NOMO-1 (cell line): ENCODE measurements at regions not wholly inside any gene's neighbourhood (a gene's known extent, or its start where the extent isn't known, plus 50 kb on each side); places are given as distances from the start of the nearest gene placed in this dataset.
"Not testable (repeated sequence)": the region's sequence is repeated elsewhere in the genome, so short reads cannot be mapped to it uniquely, and the experiment has no call there.

Experiments used
- DNase-seq, 2 experiments: peaks; one replicate each; lab custom pipeline; 2025; ENCODE audit not compliant: unreplicated experiment in 2 of 2; lab: John Stamatoyannopoulos, UW

GRCh38 chr22:16730894-16731293 lies 94.3 kb downstream of the XKR3 start:
- not testable (repeated sequence) for DNase-seq

DNA sequence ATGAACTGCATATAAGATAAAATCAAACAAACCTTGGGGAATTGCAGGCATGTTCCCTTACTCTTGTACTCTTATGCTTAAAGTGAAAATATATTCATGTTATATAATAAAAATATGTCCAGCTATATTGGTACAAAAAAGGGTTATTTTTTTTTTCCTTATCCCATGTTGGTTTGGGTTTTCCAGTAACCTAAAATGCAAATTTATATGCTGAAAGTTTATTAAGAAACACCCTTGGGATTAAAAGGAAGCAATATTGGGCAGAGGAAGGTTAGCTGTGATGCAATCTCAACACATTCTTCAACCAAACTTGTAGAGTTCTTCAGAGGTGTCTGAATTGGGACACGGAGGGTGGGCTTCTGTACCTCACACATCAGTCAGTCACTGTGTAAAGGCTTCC lies 97.7 kb downstream of the XKR3 start:
- not testable (repeated sequence) for DNase-seq

DNA sequence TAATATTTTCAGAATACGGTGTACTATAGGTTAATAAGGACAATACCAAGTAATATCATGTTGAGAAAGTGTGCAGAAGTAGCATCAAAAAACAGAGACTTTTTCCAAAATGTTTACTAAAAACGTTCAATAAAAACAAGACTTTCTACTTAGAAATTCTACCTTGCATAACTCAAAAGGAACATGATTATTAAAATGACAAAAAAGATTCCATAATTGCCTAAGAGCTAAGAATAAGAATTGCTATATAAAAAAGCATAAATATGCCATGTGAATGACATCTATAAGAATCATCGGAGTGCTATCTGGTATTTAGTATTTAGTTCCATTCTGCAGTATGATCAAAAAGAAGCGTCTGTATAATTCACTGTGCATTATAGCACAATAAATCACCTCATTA lies 102.0 kb downstream of the XKR3 start:
- not testable (repeated sequence) for DNase-seq

GRCh38 chr22:16722564-16722963 lies 102.6 kb downstream of the XKR3 start:
- peak; percentile 66 to 83 for DNase-seq

DNA sequence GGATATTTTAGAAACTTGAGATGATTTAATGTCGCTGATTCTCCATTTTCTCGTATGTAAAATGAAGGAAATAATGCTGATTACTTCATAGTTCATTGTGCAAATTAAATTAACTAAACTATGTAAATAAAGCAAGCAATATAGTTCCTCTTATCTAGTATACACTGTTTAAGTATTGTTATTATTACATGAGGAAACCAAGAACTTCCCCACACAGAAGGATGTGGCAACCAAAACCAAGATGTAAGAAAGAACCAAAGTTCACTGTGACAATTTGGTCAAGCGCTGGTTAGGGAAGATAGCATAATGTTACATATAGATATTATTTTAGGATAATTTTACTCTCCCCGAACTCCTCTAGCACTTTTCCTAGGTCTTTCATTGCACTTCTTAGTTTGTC lies 103.2 kb downstream of the XKR3 start:
- peak; percentile 62 to 94 for DNase-seq

GRCh38 chr22:16717699-16718558 lies 107.3 kb downstream of the XKR3 start:
- no peak for DNase-seq

DNA sequence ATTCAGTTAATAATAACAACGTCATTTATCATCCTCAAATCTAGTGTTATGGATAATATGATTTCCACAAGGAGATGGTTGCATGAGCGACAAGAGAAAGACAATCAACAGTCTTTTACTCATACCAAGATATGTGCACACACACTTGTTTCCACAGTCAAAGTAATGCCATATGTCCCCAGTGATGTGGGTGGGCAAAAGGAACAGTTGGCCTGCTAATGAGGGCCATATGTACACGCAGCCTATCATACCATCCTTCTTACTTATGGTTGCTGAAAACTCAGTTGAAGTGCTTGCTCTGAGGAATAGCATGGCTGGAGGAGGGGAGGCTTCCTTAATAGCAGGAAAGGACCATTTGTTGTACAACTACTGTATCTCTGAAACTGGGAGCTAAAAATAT lies 110.6 kb downstream of the XKR3 start:
- DNase-seq: peak in 1 of 2 experiments; percentile 24

- DNase-seq: not testable (repeated sequence)
Observed at GRCh38 chr22:16702318-16702870, 109.8 kb upstream of the CCT8L2 start.

DNA sequence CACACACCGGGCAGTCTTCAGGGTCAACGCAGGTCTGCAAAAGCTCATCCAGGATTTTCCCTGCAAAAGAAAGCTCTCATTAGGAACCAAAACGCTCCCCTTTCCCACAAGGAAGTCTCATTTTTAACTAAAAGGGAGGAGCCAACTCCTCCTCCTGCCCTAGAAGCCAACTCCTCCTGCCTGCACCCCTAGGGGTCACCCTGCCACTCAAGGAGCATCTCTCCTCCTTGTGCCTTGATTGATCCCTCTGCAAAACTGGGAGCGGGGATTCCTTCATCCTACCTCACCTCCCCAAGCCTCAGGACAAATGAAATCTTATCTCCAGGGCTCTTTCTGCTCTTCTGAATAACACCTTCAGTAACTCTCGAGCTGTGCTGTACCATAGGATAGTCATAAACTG lies 107.8 kb upstream of the CCT8L2 start:
- not testable (repeated sequence) for DNase-seq

DNA sequence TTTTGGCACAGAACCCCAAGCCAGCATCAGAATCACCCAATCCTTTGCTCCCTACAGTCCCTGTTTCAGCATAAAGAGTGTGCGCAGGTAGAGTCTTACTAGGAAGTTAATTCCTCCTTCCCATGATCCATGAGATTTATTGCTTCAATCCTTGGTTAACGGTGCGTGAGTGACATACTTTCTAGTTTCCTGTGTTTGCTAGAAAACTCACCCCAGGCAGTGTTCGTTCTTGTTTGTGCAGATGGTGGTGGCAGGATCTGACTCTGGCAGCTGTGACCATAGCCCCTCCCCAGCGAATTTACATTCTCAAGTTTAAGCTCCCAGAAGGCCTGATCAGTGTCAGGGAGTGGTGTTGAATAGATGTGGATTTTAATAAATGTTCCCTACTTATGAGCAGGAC lies 106.7 kb upstream of the CCT8L2 start:
- no peak for DNase-seq

- not testable (repeated sequence) for DNase-seq
Observed at GRCh38 chr22:16697492-16698044, 105.0 kb upstream of the CCT8L2 start.

DNA sequence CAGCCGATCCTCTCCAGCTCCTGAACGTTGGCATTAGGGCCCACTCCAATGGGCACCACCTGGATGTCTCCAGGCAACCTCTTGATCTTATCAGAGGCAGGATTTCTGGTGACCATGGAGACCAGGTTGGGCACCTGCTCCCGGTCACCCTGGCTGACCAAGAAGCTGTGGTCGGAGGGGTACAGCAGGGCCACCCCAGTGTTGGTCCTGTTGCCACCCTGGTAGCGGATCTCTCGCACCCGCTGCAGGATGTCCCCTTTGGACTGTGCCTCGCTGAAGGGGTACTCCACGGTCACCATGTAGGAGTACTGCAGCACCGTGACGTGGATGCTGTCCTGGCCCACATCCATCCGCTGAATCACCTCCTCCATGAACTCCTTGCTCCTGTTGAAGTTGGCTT lies 104.3 kb upstream of the CCT8L2 start:
- DNase-seq: not testable (repeated sequence)

- DNase-seq: no peak
Observed at GRCh38 chr22:16695261-16695660, 102.7 kb upstream of the CCT8L2 start.

DNA sequence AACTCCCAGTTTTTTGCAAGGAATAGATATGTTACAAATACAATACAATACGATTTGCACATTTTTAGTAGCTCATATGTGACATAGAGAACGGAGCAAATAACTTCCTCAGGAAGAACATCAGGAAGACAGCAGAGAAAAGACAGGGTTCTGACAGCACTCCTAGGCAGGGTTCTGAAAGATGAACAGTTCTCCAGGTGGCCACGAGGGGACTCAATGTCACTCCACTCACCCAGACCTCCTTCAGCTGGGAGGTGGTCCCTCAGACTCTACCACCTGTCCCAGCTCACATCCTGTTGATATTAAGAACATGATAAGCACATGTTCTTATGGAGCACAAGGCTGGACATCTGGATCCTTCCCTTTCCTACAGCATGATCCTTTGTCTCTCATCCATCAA lies 101.1 kb upstream of the CCT8L2 start:
- not testable (repeated sequence) for DNase-seq

DNA sequence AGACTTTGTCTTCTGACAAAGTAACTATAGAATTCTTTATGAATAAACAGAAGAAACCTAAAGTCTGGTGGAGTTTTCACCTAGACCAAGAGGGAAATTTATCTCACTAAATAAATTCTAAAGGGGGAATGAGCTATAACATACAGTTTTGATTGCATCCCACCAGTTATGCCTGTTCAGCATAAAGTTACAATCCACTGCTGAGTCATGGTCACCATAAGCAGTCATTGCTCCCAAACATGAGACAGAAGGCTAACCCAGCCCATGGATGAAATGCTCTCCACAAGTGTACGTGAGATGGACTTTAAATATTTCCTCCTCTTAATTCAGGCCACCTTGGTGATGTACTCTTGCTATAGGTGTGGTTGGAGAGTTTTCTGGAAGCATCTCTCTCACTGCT lies 96.7 kb upstream of the CCT8L2 start:
- not testable (repeated sequence) for DNase-seq

GRCh38 chr22:16681290-16681689 lies 88.7 kb upstream of the CCT8L2 start:
- DNase-seq: not testable (repeated sequence)

DNA sequence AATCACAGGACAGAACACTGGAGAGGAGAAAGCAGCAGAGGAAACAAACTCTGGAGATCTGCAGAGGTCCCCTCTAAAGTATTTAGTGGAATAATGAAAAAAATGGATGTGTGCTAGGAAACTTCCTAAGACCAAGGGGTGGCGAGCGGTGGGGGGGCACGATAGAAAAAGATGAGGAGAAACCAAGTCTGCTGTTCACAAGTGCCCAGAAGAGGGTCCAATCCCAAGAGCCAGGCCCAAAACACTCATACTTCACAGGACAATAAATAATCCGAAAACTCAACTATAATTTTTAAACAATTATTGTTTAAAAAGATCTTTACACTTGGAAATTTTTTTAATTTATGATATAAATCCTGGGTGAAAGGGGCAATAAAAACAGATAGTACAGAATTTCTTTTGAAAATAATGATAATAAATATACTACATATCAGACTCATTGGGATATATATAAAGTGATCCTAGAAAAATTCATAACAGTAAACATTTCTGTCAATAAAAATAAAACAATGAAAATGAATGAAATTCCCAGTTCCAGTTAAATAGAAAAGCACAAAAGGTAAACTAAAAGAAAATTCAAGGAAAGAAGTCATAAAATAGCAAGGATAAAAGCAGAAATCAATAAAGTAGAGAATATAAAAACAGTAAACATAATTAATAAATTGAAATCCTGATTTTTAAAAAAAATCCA lies 87.7 kb upstream of the CCT8L2 start:
- DNase-seq: not testable (repeated sequence)

GRCh38 chr22:16679191-16679834 lies 86.7 kb upstream of the CCT8L2 start:
- DNase-seq: not testable (repeated sequence)

GRCh38 chr22:16673433-16673832 lies 80.8 kb upstream of the CCT8L2 start:
- DNase-seq: not testable (repeated sequence)

- not testable (repeated sequence) for DNase-seq
Observed at GRCh38 chr22:16665610-16666009, 73.0 kb upstream of the CCT8L2 start.

GRCh38 chr22:16662330-16662729 lies 69.7 kb upstream of the CCT8L2 start:
- not testable (repeated sequence) for DNase-seq
